WTC11 (cell line): ENCODE measurements at regions not wholly inside any gene's neighbourhood (a gene's known extent, or its start where the extent isn't known, plus 50 kb on each side); places are given as distances from the start of the nearest gene placed in this dataset.

Source experiments
- ATAC-seq: fragments of 200-7000 bp; cut with Tn5 transposase; 2 replicates; pipeline ENCODE4 v1.10.0; 2021; ENCODE audit warnings: mild to moderate bottlenecking, moderate library complexity
- CTCF ChIA-PET: fragments of 300-600 bp; sonication (Branson Sonifier 250); formaldehyde crosslinking; loops from one replicate; lab custom pipeline; 2021; ENCODE audit warnings: antibody characterized with exemption; lab: Charles Lee
- POLR2A ChIA-PET: fragments of 350-600 bp; sonication (Branson Sonifier 250); formaldehyde crosslinking; loops from one replicate; lab custom pipeline; 2021; ENCODE audit warnings: antibody characterized with exemption; lab: Charles Lee
- DNase-seq: peaks from one replicate; pipeline ENCODE4 v3.0.0; 2021; ENCODE audit warnings: low spot score
- H3K27ac Mint-ChIP-seq: 2 replicates; pipeline ENCODE4 v1.8.0; 2021; ENCODE audit warnings: mixed read lengths
- H3K27me3 Mint-ChIP-seq: 2 replicates; pipeline ENCODE4 v1.8.0; 2021; ENCODE audit warnings: low read depth, mild to moderate bottlenecking, moderate library complexity, mixed read lengths
- H3K36me3 Mint-ChIP-seq: 2 replicates; pipeline ENCODE4 v1.8.0; 2021; ENCODE audit warnings: mixed read lengths
- H3K4me1 Mint-ChIP-seq: 2 replicates; pipeline ENCODE4 v1.8.0; 2022; ENCODE audit warnings: mixed read lengths
- H3K4me3 Mint-ChIP-seq: 2 replicates; pipeline ENCODE4 v1.8.0; 2021; ENCODE audit warnings: mild to moderate bottlenecking, moderate library complexity, mixed read lengths
- H3K9me3 Mint-ChIP-seq: 2 replicates; pipeline ENCODE4 v1.8.0; 2021; ENCODE audit warnings: mixed read lengths
- ATF1 ChIP-seq: sonication (generic); formaldehyde crosslinking; IDR thresholded peaks from 2 replicates; pipeline ENCODE4 v1.8.1; 2023; ENCODE audit warnings: mild to moderate bottlenecking, moderate library complexity, missing genetic modification reagents
- EMX1 ChIP-seq: fragments of 250-450 bp; sonication (Bioruptor Pico); IDR thresholded peaks from 2 replicates; pipeline ENCODE4 v1.8.0; 2021; ENCODE audit warnings: mild to moderate bottlenecking
- GABPB1 ChIP-seq: sonication (generic); formaldehyde crosslinking; IDR thresholded peaks from 2 replicates; pipeline ENCODE4 v1.8.1; 2023; ENCODE audit warnings: mild to moderate bottlenecking, missing genetic modification reagents
- GRHL2 ChIP-seq: fragments of 250-450 bp; sonication (Bioruptor Pico); IDR thresholded peaks from 2 replicates; pipeline ENCODE4 v1.8.0; 2022; ENCODE audit warnings: mild to moderate bottlenecking, moderate library complexity; ENCODE audit not compliant: insufficient replicate concordance, severe bottlenecking
- JAZF1 ChIP-seq: fragments of 250-450 bp; sonication (Bioruptor Pico); IDR thresholded peaks from 2 replicates; pipeline ENCODE4 v1.9.0; 2021; ENCODE audit warnings: moderate library complexity, mild to moderate bottlenecking, inconsistent platforms
- MXD4 ChIP-seq: fragments of 250-450 bp; sonication (Bioruptor Pico); IDR thresholded peaks from 2 replicates; pipeline ENCODE4 v1.8.0; 2021; ENCODE audit warnings: mild to moderate bottlenecking, moderate library complexity, borderline replicate concordance
- NR1H2 ChIP-seq: sonication (generic); formaldehyde crosslinking; IDR thresholded peaks from 2 replicates; pipeline ENCODE4 v1.9.0; 2021; ENCODE audit warnings: mild to moderate bottlenecking, moderate library complexity, missing genetic modification reagents
- NR3C1 ChIP-seq: sonication (generic); formaldehyde crosslinking; conservative IDR thresholded peaks from 2 replicates; pipeline ENCODE4 v1.8.1; 2023; ENCODE audit warnings: low read depth, mild to moderate bottlenecking, missing genetic modification reagents
- RELA ChIP-seq: sonication (generic); formaldehyde crosslinking; IDR thresholded peaks from 2 replicates; pipeline ENCODE4 v1.8.1; 2022; ENCODE audit warnings: missing genetic modification reagents, mild to moderate bottlenecking, borderline replicate concordance
- ZNF219 ChIP-seq: sonication (generic); formaldehyde crosslinking; IDR thresholded peaks from 2 replicates; pipeline ENCODE4 v1.8.0; 2023; ENCODE audit warnings: missing genetic modification reagents, mild to moderate bottlenecking, borderline replicate concordance
- ZNF232 ChIP-seq: sonication (generic); formaldehyde crosslinking; IDR thresholded peaks from 2 replicates; pipeline ENCODE4 v1.8.0; 2022; ENCODE audit warnings: mild to moderate bottlenecking, missing genetic modification reagents
- TF ChIP-seq, protein P1 (sequence below): sonication (generic); formaldehyde crosslinking; IDR thresholded peaks from 2 replicates; pipeline ENCODE4 v1.8.0; 2022; ENCODE audit warnings: mild to moderate bottlenecking, missing genetic modification reagents
- TF ChIP-seq, protein P2 (sequence below): fragments of 250-450 bp; sonication (Bioruptor Pico); IDR thresholded peaks from 2 replicates; pipeline ENCODE4 v1.8.0; 2021; ENCODE audit warnings: mild to moderate bottlenecking
- TF ChIP-seq, protein P3 (sequence below): sonication (generic); formaldehyde crosslinking; IDR thresholded peaks from 2 replicates; pipeline ENCODE4 v1.8.1; 2023; ENCODE audit warnings: mild to moderate bottlenecking, moderate library complexity, missing genetic modification reagents
- TF ChIP-seq, protein P4 (sequence below): sonication (generic); formaldehyde crosslinking; IDR thresholded peaks from 2 replicates; pipeline ENCODE4 v1.8.0; 2022; ENCODE audit warnings: mild to moderate bottlenecking, missing genetic modification reagents
- TF ChIP-seq, protein P5 (sequence below): sonication (generic); formaldehyde crosslinking; IDR thresholded peaks from 2 replicates; pipeline ENCODE4 v1.8.1; 2022; ENCODE audit warnings: missing genetic modification reagents, borderline replicate concordance
- TF ChIP-seq, protein P6 (sequence below): fragments of 250-450 bp; sonication (Bioruptor Pico); conservative IDR thresholded peaks from 2 replicates; pipeline ENCODE4 v1.9.0; 2021; ENCODE audit warnings: mild to moderate bottlenecking
- TF ChIP-seq, protein P7 (sequence below): sonication (generic); formaldehyde crosslinking; IDR thresholded peaks from 2 replicates; pipeline ENCODE4 v1.8.1; 2023; ENCODE audit warnings: mild to moderate bottlenecking, missing genetic modification reagents
- TF ChIP-seq, protein P8 (sequence below): fragments of 200-600 bp; IDR thresholded peaks from 2 replicates; pipeline ENCODE4 v1.8.0; 2022; ENCODE audit warnings: antibody characterized with exemption

DNA sequence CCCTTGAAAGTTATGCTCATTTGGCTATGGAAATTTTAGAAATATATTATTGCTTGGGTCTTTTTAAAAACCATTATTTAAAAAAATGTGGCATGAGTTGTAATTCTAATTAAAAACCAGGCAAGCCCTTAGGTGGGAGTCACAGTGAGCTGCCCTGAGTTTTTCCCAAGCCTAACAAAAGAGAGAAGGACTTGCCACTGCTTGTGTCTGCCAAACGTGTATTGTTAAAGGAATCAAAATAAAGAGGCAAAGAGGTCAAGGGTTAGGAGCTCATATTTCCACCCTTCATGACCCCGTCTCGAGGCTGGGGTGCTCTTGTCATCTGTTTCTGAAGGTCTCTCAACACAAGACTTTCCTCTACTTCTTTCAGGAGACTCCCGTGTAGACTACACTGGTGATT lies 321.1 kb downstream of the ZIC1 start:
- no peaks in the 10 kb centered on the region; the same call in 1 of the 2 replicates for H3K36me3 Mint-ChIP-seq
- peaks cover 4% of the 10 kb centered on the region; the same call in 1 of the 2 replicates for H3K9me3 Mint-ChIP-seq
- ChIA-PET CTCF (no interaction called here), POLR2A (interaction anchor here (0.6 kb wide), 1 partner anchor 321 kb away, joined by 8 read pairs; the partner anchor contains the start of gene ZIC1)
- TF ChIP-seq, protein P1, sequence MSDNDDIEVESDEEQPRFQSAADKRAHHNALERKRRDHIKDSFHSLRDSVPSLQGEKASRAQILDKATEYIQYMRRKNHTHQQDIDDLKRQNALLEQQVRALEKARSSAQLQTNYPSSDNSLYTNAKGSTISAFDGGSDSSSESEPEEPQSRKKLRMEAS = no peak
- TF ChIP-seq GABPB1 (CRISPR knock-in tag) (no peak), RELA (CRISPR knock-in tag) (no peak), GRHL2 (CRISPR knock-in tag) (no peak), ZNF219 (CRISPR knock-in tag) (no peak), MXD4 (CRISPR knock-in tag) (no peak), JAZF1 (CRISPR knock-in tag) (no peak), ZNF232 (no peak), ATF1 (CRISPR knock-in tag) (no peak)
- TF ChIP-seq, protein P2, sequence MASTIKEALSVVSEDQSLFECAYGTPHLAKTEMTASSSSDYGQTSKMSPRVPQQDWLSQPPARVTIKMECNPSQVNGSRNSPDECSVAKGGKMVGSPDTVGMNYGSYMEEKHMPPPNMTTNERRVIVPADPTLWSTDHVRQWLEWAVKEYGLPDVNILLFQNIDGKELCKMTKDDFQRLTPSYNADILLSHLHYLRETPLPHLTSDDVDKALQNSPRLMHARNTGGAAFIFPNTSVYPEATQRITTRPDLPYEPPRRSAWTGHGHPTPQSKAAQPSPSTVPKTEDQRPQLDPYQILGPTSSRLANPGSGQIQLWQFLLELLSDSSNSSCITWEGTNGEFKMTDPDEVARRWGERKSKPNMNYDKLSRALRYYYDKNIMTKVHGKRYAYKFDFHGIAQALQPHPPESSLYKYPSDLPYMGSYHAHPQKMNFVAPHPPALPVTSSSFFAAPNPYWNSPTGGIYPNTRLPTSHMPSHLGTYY (CRISPR knock-in tag) = no peak
- TF ChIP-seq, protein P3, sequence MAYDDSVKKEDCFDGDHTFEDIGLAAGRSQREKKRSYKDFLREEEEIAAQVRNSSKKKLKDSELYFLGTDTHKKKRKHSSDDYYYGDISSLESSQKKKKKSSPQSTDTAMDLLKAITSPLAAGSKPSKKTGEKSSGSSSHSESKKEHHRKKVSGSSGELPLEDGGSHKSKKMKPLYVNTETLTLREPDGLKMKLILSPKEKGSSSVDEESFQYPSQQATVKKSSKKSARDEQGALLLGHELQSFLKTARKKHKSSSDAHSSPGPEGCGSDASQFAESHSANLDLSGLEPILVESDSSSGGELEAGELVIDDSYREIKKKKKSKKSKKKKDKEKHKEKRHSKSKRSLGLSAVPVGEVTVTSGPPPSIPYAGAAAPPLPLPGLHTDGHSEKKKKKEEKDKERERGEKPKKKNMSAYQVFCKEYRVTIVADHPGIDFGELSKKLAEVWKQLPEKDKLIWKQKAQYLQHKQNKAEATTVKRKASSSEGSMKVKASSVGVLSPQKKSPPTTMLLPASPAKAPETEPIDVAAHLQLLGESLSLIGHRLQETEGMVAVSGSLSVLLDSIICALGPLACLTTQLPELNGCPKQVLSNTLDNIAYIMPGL (CRISPR knock-in tag) = no peak
- TF ChIP-seq, protein P4, sequence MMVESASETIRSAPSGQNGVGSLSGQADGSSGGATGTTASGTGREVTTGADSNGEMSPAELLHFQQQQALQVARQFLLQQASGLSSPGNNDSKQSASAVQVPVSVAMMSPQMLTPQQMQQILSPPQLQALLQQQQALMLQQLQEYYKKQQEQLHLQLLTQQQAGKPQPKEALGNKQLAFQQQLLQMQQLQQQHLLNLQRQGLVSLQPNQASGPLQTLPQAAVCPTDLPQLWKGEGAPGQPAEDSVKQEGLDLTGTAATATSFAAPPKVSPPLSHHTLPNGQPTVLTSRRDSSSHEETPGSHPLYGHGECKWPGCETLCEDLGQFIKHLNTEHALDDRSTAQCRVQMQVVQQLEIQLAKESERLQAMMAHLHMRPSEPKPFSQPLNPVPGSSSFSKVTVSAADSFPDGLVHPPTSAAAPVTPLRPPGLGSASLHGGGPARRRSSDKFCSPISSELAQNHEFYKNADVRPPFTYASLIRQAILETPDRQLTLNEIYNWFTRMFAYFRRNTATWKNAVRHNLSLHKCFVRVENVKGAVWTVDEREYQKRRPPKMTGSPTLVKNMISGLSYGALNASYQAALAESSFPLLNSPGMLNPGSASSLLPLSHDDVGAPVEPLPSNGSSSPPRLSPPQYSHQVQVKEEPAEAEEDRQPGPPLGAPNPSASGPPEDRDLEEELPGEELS (CRISPR knock-in tag) = no peak
- TF ChIP-seq, protein P5, sequence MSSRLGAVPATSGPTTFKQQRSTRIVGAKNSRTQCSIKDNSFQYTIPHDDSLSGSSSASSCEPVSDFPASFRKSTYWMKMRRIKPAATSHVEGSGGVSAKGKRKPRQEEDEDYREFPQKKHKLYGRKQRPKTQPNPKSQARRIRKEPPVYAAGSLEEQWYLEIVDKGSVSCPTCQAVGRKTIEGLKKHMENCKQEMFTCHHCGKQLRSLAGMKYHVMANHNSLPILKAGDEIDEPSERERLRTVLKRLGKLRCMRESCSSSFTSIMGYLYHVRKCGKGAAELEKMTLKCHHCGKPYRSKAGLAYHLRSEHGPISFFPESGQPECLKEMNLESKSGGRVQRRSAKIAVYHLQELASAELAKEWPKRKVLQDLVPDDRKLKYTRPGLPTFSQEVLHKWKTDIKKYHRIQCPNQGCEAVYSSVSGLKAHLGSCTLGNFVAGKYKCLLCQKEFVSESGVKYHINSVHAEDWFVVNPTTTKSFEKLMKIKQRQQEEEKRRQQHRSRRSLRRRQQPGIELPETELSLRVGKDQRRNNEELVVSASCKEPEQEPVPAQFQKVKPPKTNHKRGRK = no peak
- DNase-seq (no peak), ATAC-seq (peak; percentile 72)
- peak overlapping the region; percentile 78; the same call in 1 of the 2 replicates for H3K27ac Mint-ChIP-seq
- no peak overlapping the region for H3K4me3 Mint-ChIP-seq
- peaks cover 41% of the 10 kb centered on the region for H3K4me1 Mint-ChIP-seq
- H3K27me3 Mint-ChIP-seq = no peaks in the 10 kb centered on the region

DNA sequence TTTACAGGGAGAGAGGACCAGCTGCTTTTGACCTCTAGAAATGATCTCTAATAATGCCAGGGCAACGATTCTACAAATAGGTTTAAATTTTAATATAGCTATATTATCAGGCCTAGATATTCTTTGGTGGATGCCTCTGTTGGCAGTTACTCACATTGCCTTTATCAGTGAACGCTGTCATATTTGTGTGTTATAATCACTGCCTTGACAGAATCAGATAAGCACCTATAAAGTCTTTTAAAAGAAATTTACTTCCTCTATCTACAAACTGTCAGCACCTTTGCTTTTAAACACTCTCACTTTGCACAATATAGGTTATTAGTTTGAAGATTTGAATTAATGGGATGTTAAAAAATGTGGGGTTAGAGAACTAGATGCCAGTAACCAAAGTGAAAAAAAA lies 324.1 kb downstream of the ZIC1 start:
- no peak for ATAC-seq
- no peak for DNase-seq
- ChIA-PET POLR2A (interaction anchor here (0.6 kb wide), 1 partner anchor 150 kb away, joined by 4 read pairs; no protein-coding TSS in a partner anchor), CTCF (interaction anchor here (0.6 kb wide), 1 partner anchor 164 kb away, joined by 4 read pairs; no protein-coding TSS in a partner anchor)
- Mint-ChIP-seq H3K4me3 (no peak overlapping the region), H3K36me3 (no peaks in the 10 kb centered on the region; the same call in 1 of the 2 replicates), H3K27me3 (no peaks in the 10 kb centered on the region), H3K9me3 (peaks cover 3% of the 10 kb centered on the region; the same call in 1 of the 2 replicates), H3K27ac (no peak overlapping the region), H3K4me1 (peaks cover 50% of the 10 kb centered on the region)
- TF ChIP-seq, protein P6, sequence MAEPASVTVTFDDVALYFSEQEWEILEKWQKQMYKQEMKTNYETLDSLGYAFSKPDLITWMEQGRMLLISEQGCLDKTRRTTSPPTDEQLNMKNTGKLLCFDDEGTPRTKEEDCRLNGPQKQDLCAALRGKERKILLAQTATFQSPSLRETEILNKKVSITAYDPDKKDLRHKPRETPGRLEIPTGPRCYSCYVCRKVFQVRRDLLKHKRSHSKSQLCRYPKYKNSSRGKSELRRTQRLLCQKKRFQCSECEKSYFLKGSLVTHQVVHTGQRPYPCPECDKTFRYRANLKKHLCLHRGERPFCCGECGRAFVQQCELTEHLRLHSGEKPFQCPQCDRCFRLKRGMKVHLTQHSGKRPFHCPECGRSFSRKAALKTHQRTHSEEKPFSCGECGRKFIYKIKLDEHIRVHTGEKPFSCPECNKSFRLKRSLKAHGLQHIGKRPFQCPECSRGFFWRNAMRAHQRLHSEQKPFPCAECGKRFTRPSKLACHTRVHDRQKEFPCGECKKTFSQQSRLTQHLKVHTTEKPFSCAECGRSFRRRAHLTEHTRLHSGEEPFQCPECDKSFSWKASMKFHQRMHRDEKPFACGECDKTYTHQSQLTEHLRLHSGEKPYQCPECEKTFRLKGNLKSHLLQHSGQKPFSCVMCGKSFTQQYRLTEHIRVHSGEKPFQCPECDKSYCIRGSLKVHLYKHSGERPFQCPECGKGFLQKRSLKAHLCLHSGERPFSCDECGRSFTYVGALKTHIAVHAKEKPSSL (CRISPR knock-in tag) = no peak
- TF ChIP-seq GABPB1 (CRISPR knock-in tag) (no peak), MXD4 (CRISPR knock-in tag) (no peak), ZNF219 (CRISPR knock-in tag) (no peak), EMX1 (CRISPR knock-in tag) (no peak), NR3C1 (CRISPR knock-in tag) (no peak), NR1H2 (CRISPR knock-in tag) (no peak)
- TF ChIP-seq, protein P3 (CRISPR knock-in tag) = no peak
- TF ChIP-seq, protein P7, sequence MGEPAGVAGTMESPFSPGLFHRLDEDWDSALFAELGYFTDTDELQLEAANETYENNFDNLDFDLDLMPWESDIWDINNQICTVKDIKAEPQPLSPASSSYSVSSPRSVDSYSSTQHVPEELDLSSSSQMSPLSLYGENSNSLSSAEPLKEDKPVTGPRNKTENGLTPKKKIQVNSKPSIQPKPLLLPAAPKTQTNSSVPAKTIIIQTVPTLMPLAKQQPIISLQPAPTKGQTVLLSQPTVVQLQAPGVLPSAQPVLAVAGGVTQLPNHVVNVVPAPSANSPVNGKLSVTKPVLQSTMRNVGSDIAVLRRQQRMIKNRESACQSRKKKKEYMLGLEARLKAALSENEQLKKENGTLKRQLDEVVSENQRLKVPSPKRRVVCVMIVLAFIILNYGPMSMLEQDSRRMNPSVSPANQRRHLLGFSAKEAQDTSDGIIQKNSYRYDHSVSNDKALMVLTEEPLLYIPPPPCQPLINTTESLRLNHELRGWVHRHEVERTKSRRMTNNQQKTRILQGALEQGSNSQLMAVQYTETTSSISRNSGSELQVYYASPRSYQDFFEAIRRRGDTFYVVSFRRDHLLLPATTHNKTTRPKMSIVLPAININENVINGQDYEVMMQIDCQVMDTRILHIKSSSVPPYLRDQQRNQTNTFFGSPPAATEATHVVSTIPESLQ (CRISPR knock-in tag) = no peak
- TF ChIP-seq, protein P8, sequence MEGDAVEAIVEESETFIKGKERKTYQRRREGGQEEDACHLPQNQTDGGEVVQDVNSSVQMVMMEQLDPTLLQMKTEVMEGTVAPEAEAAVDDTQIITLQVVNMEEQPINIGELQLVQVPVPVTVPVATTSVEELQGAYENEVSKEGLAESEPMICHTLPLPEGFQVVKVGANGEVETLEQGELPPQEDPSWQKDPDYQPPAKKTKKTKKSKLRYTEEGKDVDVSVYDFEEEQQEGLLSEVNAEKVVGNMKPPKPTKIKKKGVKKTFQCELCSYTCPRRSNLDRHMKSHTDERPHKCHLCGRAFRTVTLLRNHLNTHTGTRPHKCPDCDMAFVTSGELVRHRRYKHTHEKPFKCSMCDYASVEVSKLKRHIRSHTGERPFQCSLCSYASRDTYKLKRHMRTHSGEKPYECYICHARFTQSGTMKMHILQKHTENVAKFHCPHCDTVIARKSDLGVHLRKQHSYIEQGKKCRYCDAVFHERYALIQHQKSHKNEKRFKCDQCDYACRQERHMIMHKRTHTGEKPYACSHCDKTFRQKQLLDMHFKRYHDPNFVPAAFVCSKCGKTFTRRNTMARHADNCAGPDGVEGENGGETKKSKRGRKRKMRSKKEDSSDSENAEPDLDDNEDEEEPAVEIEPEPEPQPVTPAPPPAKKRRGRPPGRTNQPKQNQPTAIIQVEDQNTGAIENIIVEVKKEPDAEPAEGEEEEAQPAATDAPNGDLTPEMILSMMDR = no peak
